CD4-positive, alpha-beta T cell treated with Interleukin-10 for 1 hour (primary cell): ENCODE measurements at regions not wholly inside any gene's neighbourhood (a gene's known extent, or its start where the extent isn't known, plus 50 kb on each side); places are given as distances from the start of the nearest gene placed in this dataset.

Experiments
- DNase-seq: peaks from one replicate; pipeline ENCODE4 v3.0.0-alpha.2; 2020

- no peak for DNase-seq
Observed at GRCh38 chr4:145346081-145346480, 135.6 kb upstream of the SMAD1 start.

- DNase-seq = no peak
Observed at GRCh38 chr4:145345401-145345800, 136.3 kb upstream of the SMAD1 start.

DNA sequence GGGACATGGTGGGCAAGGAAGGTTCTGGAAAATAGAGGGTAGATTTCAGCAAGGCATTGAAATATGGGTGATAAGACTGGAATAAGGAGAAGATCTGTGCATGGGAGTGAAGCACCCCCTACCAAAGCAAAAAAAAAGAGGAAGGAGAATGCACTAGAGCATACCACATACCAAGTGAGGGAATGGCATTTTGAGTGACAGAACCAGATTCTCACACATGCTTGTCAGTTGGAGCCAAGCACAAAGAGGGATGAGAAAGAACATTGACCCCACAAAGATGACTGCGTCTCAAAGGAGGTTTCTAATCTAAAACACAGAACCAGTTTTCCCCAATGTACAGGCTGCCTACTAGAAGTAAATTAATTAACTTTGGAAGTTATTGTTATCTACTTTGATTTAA is 140.3 kb upstream of the SMAD1 start:
- no peak for DNase-seq

DNA sequence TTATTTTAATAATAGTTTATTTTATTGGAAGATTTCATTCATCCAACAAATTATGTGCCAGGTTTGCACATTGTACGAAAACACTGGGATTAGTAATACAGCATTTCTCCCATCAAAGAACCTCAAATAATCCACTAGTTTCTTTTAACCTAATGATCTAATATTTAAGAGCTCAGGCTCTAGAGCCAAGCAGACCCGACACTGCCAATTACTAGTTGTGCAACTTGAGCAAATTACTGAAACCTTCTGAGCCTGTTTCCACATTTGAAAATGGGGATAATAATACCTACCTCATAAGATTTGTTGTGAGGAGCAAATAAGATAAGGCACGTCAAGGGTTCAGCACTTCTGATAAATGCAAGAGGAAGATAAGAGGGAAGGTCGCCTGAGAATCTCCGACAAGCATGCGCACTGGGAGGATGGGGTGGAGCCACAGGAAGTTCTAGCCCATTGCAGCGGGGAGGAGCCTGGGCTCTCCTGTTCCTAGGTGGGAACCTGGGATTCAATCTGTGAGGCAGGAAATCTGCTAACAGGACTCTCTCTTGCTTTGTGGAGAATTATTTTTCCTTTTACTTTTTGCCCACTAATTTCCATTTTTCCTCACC is 141.5 kb upstream of the SMAD1 start:
- no peak for DNase-seq

GRCh38 chr4:145339075-145339725 is 142.5 kb upstream of the SMAD1 start:
- no peak for DNase-seq

GRCh38 chr4:145338568-145338967 is 143.1 kb upstream of the SMAD1 start:
- DNase-seq = no peak

DNA sequence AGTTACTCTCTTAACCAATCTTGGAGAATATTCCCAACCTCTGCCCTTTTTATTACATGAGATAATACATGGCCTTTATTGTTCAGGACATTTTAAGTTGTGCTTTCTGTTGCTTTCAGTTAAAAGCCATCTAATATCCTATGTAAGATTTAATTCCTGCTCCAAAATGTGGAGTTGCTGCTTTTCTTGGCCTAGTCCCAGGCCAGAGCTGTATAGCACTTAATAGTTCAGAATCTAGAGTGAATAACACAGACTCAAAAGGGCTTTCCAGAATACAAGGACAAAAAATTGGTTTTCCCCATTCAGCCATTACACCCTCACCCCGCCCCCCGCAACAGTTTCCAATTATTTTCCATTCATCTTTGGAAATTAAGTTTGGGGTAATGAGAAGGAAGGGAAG is 144.3 kb upstream of the SMAD1 start:
- DNase-seq = no peak

GRCh38 chr4:145333786-145334185 is 147.9 kb upstream of the SMAD1 start:
- DNase-seq = no peak

DNA sequence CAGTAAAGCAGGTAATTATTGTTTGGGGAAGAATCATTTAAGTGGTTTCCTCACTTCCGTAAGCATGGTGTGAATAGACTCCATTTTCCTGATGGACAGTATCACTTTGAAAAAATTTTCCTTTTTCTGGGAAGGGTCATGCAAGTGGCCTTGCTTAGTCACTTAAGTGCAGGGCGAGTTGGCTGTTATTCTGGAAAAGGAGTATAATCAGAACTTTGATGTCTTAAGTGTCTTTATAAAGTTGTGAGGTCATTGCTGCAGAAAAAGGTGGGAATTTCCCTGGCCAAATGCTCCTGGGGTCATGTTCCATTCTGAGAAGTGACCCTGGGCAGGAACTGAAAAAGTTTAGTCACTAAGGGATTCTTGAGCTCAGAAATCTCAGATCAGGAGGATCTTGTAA is 146.1 kb upstream of the OTUD4 start:
- DNase-seq = no peak

GRCh38 chr4:145324161-145324560 is 143.8 kb upstream of the OTUD4 start:
- no peak for DNase-seq

GRCh38 chr4:145320294-145320693 is 139.9 kb upstream of the OTUD4 start:
- DNase-seq = no peak

DNA sequence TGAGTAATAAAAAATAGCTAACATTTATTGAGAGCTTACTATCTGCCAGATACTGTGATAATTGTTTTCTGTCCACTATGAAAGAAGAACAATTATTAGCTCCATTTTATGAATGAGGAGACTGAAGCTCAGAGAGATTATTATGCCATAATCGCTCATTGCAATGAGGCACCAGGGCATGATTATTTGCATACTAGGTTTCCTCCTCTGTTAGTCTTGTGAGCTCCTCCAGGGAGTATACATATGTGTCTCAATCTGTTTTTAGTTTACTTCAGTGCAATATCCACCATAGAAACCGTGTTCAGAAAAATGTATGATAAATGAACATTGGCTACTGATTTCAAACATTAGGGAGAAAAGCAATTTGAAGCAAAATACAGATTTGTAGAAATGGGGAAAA is 139.4 kb upstream of the OTUD4 start:
- no peak for DNase-seq

- DNase-seq = no peak
Observed at GRCh38 chr4:145316897-145317574, 136.6 kb upstream of the OTUD4 start.

DNA sequence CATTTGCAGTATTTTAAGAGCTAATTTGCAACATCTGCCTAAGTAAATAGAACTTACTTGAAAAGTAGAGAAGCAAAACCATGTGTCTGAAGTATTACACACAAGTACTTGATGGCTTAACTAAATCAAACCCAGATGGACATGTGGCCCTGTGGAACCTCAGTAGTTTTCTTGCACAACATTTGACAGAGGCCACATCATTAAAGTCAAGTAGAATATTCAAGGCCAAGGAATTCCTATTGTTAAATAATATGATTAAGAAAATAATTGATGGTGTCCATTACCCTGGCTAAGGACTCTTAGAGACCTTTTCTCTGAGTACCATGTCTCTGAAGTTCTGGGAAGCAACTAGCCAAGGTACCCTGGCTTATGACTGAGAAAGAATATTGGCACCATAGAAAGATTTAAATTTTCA is 135.4 kb upstream of the OTUD4 start:
- DNase-seq = no peak

DNA sequence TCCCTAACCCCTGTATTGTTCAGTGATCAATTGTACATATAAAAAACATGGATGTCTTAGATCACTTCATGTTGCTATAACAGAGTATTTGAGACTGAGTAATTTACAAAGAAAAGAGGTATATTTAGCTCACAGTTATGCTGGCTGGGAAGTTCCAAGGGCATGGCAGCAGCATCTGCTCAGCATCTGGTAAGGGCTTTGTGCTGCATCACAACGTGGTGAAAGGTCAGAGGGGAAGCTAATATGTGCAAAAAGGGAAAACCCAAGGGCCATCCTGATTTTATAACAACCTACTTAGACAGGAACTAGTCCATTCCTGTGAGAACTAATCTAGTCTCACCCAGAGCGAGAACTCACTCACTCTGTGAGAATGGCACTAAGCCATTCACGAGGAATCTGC is 128.2 kb upstream of the OTUD4 start:
- no peak for DNase-seq

GRCh38 chr4:145307763-145308430 is 127.5 kb upstream of the OTUD4 start:
- no peak for DNase-seq

DNA sequence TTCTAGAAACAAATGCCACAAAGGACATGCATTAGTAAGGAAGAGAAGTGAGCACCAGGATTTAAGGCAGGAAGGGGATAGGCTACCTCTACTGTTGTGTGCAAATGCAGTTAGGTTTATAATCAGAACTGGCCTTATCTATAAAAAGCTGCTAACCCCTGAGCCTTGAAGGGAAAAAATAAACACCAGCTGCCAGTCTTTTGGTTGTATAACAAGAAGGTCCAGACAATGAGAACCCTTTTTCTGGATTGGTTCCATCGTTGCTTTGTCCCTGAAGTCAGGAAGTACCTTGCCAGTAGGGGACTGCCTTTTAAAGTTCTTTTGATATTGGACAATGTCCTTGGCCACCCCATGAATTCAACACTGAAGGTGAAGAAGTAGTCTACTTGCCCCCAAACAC is 126.7 kb upstream of the OTUD4 start:
- no peak for DNase-seq

GRCh38 chr4:145302725-145303124 is 122.3 kb upstream of the OTUD4 start:
- no peak for DNase-seq

- DNase-seq = no peak
Observed at GRCh38 chr4:145301386-145302080, 121.1 kb upstream of the OTUD4 start.

DNA sequence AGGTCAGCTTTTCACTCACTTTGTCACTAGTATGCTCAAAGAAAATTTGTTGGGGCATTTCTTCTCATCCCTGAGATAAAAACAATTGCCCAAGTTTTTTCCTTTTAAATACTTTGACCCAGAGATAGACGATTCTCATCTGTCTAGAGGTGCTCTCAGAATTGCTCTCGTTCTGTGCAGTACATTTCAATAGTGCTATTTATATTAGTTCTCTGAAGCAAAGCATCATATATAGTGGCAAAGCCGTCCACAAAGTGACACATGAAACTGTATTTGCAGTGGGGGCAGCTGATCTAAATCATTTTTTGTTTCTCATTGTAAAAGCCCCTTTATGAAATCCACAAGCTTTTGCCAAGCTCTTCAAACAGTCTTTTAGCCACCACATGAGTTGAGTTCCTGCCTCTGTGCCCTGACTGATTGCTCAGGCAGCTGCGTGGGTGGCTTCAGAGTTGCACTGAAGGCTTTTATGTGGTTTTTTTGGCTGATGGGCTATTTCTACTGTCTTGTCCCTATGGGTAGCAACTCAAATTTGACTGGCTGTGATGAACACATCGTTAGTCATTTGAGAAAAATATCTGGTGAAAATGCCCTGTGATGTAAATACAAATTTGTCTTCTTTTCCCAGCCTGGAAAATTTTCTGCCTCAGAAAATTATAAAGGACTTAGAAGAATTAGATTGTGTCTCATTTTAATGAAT is 119.1 kb upstream of the OTUD4 start:
- peak; percentile 25 for DNase-seq

DNA sequence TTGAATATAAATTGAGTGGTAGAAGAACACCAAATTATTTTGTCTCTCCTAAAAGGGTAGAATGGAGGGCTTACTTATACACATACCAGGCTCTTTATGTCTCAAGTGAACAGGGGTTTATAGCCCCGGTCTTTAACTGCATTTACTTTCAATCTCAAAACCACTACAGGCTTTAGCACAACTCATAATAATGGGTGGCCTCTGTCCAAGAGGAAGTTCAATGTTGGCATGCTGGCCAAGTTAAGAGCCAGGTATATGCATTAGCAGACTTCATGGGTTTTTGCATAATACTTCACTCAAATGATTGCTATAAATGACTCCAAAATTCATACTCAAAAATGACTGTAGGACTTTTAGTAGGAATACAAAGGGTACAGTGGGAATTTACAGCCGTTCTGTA is 118.5 kb upstream of the OTUD4 start:
- DNase-seq = no peak

DNA sequence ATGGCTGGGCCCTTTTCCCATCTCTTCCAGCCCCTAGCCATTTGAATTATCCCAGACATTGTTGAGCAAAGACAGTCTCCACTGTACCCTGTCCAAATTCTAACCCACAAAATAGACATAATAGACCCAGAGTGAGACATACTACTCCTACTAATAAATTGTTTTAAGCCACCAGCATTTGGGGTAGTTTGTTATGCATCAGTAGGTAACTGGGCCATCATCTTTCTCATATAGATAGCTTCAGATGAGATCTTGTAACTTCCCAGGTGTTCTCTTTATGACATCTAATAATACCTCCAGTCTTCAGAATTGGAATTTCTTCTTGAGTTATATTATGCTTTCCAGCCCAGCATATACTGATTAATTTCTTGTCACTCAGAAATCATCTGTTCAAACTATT is 117.2 kb upstream of the OTUD4 start:
- DNase-seq = no peak

DNA sequence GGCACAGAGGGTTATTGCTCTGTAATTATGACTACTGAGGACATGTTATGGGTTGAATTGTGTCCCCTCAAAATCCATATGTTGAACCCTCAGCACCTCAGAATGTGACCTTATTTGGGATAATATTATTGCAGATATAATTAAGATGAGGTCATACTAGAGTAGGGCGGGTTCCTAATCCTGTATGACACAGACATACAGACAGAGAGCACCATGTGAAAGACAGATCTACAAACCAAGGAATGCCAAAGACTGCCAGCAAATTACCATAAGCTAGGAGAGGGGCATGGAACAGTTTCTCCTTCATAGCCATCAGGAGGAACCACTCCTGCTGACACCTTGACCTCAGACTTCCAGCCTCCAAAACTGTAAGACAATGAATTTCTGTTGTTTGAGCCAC is 115.2 kb upstream of the OTUD4 start:
- DNase-seq = no peak
